MM.1S (cell line): ENCODE measurements at regions not wholly inside any gene's neighbourhood (a gene's known extent, or its start where the extent isn't known, plus 50 kb on each side); places are given as distances from the start of the nearest gene placed in this dataset.

Experiments
- EZH2 ChIP-seq: fragments of 300-600 bp; sonication (generic); optimal IDR thresholded peaks from 2 replicates; pipeline ENCODE3; 2017; ENCODE audit warnings: low read depth, mild to moderate bottlenecking, antibody characterized with exemption, low read length, mixed read lengths
- EZH2phosphoT487 ChIP-seq: fragments of 300-600 bp; sonication (generic); IDR thresholded peaks from 2 replicates; pipeline ENCODE4 v1.6.1; 2018; ENCODE audit warnings: antibody characterized with exemption, low read length
- TF ChIP-seq, protein P1 (sequence below): fragments of 300-600 bp; sonication (generic); IDR thresholded peaks from 2 replicates; pipeline ENCODE4 v1.5.1; 2016; ENCODE audit warnings: antibody characterized with exemption, low read length, mixed read lengths

- TF ChIP-seq, protein P1, sequence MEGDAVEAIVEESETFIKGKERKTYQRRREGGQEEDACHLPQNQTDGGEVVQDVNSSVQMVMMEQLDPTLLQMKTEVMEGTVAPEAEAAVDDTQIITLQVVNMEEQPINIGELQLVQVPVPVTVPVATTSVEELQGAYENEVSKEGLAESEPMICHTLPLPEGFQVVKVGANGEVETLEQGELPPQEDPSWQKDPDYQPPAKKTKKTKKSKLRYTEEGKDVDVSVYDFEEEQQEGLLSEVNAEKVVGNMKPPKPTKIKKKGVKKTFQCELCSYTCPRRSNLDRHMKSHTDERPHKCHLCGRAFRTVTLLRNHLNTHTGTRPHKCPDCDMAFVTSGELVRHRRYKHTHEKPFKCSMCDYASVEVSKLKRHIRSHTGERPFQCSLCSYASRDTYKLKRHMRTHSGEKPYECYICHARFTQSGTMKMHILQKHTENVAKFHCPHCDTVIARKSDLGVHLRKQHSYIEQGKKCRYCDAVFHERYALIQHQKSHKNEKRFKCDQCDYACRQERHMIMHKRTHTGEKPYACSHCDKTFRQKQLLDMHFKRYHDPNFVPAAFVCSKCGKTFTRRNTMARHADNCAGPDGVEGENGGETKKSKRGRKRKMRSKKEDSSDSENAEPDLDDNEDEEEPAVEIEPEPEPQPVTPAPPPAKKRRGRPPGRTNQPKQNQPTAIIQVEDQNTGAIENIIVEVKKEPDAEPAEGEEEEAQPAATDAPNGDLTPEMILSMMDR, result no peak
- TF ChIP-seq EZH2 (no peak), EZH2phosphoT487 (no peak)
Measured at GRCh38 chr13:57418067-57418677, 213.4 kb upstream of the PCDH17 start.
